OCI-LY7 (cell line): ENCODE measurements at regions not wholly inside any gene's neighbourhood (a gene's known extent, or its start where the extent isn't known, plus 50 kb on each side); places are given as distances from the start of the nearest gene placed in this dataset.

Source experiments
- BruUV-seq: library from RNA; stranded (reverse); fragments of 400-500 nt; replicated peaks from 2 replicates; lab custom pipeline; 2021; lab: Mats Ljungman, UMichigan
- CTCF ChIA-PET: fragments of 300-600 bp; sonication (Branson Sonifier 250); formaldehyde crosslinking; loops from one replicate; lab custom pipeline; 2022; ENCODE audit warnings: antibody characterized with exemption; ENCODE audit not compliant: unreplicated experiment; lab: Charles Lee
- POLR2A ChIA-PET: fragments of 300-600 bp; sonication (Branson Sonifier 250); formaldehyde crosslinking; loops from one replicate; lab custom pipeline; 2022; ENCODE audit warnings: antibody characterized with exemption; lab: Charles Lee
- DNase-seq: peaks from one replicate; pipeline ENCODE4 v3.0.0-alpha.2; 2015; ENCODE audit warnings: low spot score
- H2AFZ ChIP-seq: fragments of 200-600 bp; sonication (generic), shearing (Covaris generic); 2 replicates; pipeline ENCODE4 v1.6.1; 2014; ENCODE audit warnings: mild to moderate bottlenecking, antibody characterized with exemption, low read length, moderate library complexity
- H3K27ac ChIP-seq: fragments of 200-600 bp; sonication (generic); 2 replicates; pipeline ENCODE4 v1.5.1; 2014; ENCODE audit warnings: mixed run types, low read depth, mild to moderate bottlenecking, moderate library complexity, low read length, inconsistent platforms; ENCODE audit not compliant: poor library complexity, severe bottlenecking
- H3K36me3 ChIP-seq: fragments of 200-600 bp; sonication (generic); 2 replicates; pipeline ENCODE4 v1.6.1; 2014; ENCODE audit warnings: mild to moderate bottlenecking, antibody characterized with exemption, low read length, moderate library complexity, mixed read lengths; ENCODE audit not compliant: insufficient read depth
- H3K4me1 ChIP-seq: fragments of 200-600 bp; sonication (generic); 2 replicates; pipeline ENCODE4 v1.5.1; 2014; ENCODE audit warnings: mild to moderate bottlenecking, low read length; ENCODE audit not compliant: insufficient read depth, poor library complexity, severe bottlenecking
- H3K4me2 ChIP-seq: fragments of 200-600 bp; sonication (generic); 2 replicates; pipeline ENCODE4 v1.6.1; 2014; ENCODE audit warnings: mild to moderate bottlenecking, low read length
- H3K4me3 ChIP-seq: fragments of 200-600 bp; sonication (generic); 2 replicates; pipeline ENCODE4 v1.5.1; 2014; ENCODE audit warnings: mild to moderate bottlenecking, low read depth, low read length; ENCODE audit not compliant: poor library complexity, severe bottlenecking
- H3K79me2 ChIP-seq: fragments of 200-600 bp; sonication (generic); 2 replicates; pipeline ENCODE4 v1.6.1; 2016; ENCODE audit warnings: low read depth, mild to moderate bottlenecking, low read length, moderate library complexity, mixed read lengths; ENCODE audit not compliant: insufficient read depth
- H3K9me2 ChIP-seq: fragments of 200-600 bp; sonication (generic); 2 replicates; pipeline ENCODE4 v1.6.1; 2016; ENCODE audit warnings: mild to moderate bottlenecking, low read length, mixed read lengths; ENCODE audit not compliant: insufficient read depth
- H3K9me3 ChIP-seq: fragments of 200-600 bp; sonication (generic); 2 replicates; pipeline ENCODE4 v1.6.1; 2014; ENCODE audit warnings: mild to moderate bottlenecking, mixed run types, low read length, mixed read lengths
- H4K20me1 ChIP-seq: fragments of 200-600 bp; sonication (generic); 2 replicates; pipeline ENCODE4 v1.6.1; 2014; ENCODE audit warnings: mild to moderate bottlenecking, antibody characterized with exemption, low read length, moderate library complexity, mixed read lengths; ENCODE audit not compliant: insufficient read depth
- EZH2phosphoT487 ChIP-seq: fragments of 200-600 bp; sonication (generic); IDR thresholded peaks from 2 replicates; pipeline ENCODE4 v1.6.1; 2018; ENCODE audit warnings: low read depth, borderline replicate concordance, mild to moderate bottlenecking, mixed run types, antibody characterized with exemption, low read length, moderate library complexity, mixed read lengths
- intact Hi-C: fragments of 100-400 bp; cut with micrococcal nuclease; formaldehyde crosslinking; loops from one replicate; pipeline ENCODE4 v1.10.0; 2022; ENCODE audit not compliant: unreplicated experiment
- TF ChIP-seq, protein P1 (sequence below): fragments of 200-600 bp; sonication (generic); conservative IDR thresholded peaks from 2 replicates; pipeline ENCODE4 v1.5.1; 2014; ENCODE audit warnings: mild to moderate bottlenecking, antibody characterized with exemption, low read length, moderate library complexity, mixed read lengths

DNA sequence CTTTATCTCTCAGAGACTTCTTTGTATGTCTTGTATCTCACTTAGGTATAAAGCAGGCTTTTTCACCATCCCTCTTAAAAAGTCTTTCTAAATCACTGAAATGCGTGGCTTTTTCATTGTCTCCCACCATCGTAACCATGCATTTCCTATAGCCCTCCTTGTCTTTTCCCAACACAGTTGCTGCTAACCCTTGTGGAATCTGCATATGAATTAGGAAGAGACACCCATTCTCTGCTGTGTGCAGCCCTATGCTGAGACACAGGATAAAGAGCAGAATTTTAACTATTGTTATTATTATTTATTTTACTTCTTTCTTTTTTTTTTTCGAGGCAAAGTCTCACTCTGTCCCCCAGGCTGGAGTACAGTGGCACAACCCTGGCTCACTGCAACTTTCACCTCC is 804.3 kb upstream of the COBL start:
- no TSS peak for BruUV-seq
- H3K79me2 ChIP-seq, result no peaks in the 10 kb centered on the region
- no peak overlapping the region for H2AFZ ChIP-seq
- H3K4me1 ChIP-seq, result no peaks in the 10 kb centered on the region
- DNase-seq, result no peak
- intact Hi-C loops, result no loop called here
- no peak overlapping the region for H3K4me2 ChIP-seq
- H4K20me1 ChIP-seq, result no peaks in the 10 kb centered on the region
- H3K9me2 ChIP-seq, result no peaks in the 10 kb centered on the region
- TF ChIP-seq EZH2phosphoT487, result no peak
- TF ChIP-seq, protein P1, sequence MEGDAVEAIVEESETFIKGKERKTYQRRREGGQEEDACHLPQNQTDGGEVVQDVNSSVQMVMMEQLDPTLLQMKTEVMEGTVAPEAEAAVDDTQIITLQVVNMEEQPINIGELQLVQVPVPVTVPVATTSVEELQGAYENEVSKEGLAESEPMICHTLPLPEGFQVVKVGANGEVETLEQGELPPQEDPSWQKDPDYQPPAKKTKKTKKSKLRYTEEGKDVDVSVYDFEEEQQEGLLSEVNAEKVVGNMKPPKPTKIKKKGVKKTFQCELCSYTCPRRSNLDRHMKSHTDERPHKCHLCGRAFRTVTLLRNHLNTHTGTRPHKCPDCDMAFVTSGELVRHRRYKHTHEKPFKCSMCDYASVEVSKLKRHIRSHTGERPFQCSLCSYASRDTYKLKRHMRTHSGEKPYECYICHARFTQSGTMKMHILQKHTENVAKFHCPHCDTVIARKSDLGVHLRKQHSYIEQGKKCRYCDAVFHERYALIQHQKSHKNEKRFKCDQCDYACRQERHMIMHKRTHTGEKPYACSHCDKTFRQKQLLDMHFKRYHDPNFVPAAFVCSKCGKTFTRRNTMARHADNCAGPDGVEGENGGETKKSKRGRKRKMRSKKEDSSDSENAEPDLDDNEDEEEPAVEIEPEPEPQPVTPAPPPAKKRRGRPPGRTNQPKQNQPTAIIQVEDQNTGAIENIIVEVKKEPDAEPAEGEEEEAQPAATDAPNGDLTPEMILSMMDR, result no peak
- no peaks in the 10 kb centered on the region for H3K36me3 ChIP-seq
- no peak overlapping the region for H3K27ac ChIP-seq
- no peak overlapping the region for H3K4me3 ChIP-seq
- no peaks in the 10 kb centered on the region for H3K9me3 ChIP-seq
- ChIA-PET CTCF (no interaction called here), POLR2A (no interaction called here)

DNA sequence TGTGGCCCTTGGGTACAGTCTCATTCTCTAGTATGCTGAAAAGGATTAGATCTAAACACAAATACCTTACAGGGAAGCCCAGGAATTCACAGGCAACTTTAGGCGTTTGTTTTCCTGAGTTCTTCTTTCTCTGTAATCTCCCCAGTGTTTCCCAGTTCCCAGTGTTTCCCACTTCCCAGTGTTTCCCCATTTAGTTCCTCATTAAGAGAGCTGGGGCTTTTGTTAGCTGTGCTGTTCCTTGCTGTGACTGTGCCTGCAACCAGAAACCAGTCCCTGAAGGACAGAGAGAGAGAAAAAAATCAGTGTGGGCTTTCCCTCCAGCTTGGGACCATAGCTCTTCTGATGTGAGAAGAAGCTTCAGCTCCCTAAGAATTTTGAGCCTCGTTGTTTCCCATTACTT is 802.9 kb upstream of the COBL start:
- H3K9me3 ChIP-seq, result no peaks in the 10 kb centered on the region
- ChIA-PET POLR2A (no interaction called here), CTCF (no interaction called here)
- H4K20me1 ChIP-seq, result no peaks in the 10 kb centered on the region
- H3K36me3 ChIP-seq, result no peaks in the 10 kb centered on the region
- H3K79me2 ChIP-seq, result no peaks in the 10 kb centered on the region
- no peak for DNase-seq
- no peaks in the 10 kb centered on the region for H3K9me2 ChIP-seq
- no peak for TF ChIP-seq EZH2phosphoT487
- TF ChIP-seq, protein P1, result no peak
- H3K4me2 ChIP-seq, result no peak overlapping the region
- no peak overlapping the region for H3K27ac ChIP-seq
- no peaks in the 10 kb centered on the region for H3K4me1 ChIP-seq
- intact Hi-C loops, result no loop called here
- BruUV-seq, result no TSS peak
- no peak overlapping the region for H3K4me3 ChIP-seq
- H2AFZ ChIP-seq, result no peak overlapping the region

DNA sequence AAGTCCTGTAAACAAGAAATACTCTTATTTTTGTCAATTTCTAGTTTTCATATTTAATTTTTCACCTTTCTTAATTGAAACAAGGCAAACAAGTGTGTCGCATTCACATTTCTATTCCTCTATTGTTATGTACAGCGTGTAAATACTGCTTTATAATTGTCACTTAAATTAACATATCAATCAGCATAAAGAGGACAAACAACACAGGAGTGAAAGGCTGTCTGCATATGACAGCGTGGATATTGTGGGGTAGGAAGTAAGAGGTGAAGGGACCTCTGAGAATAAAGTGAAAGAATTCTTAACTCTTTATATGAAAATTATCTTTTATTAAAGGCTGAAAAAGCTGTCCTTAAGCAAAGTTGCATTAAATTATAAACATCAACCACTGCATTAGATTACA is 797.9 kb upstream of the COBL start:
- Histone ChIP-seq H3K4me3 (no peak overlapping the region), H4K20me1 (no peaks in the 10 kb centered on the region), H2AFZ (no peak overlapping the region), H3K27ac (no peak overlapping the region), H3K4me2 (no peak overlapping the region), H3K4me1 (no peaks in the 10 kb centered on the region), H3K9me3 (no peaks in the 10 kb centered on the region), H3K36me3 (no peaks in the 10 kb centered on the region), H3K79me2 (no peaks in the 10 kb centered on the region), H3K9me2 (no peaks in the 10 kb centered on the region)
- no TSS peak for BruUV-seq
- CTCF ChIA-PET, result no interaction called here
- TF ChIP-seq, protein P1, result no peak
- TF ChIP-seq EZH2phosphoT487, result no peak
- no peak for DNase-seq
- POLR2A ChIA-PET, result no interaction called here
- intact Hi-C loops, result no loop called here
